HL-60/S4 treated with phorbol 12-myristate 13-acetate at 8.2 ng/mL for 4 days and 3 days (cell line): ENCODE measurements at regions not wholly inside any gene's neighbourhood (a gene's known extent, or its start where the extent isn't known, plus 50 kb on each side); places are given as distances from the start of the nearest gene placed in this dataset.

Source experiments
- in situ Hi-C: fragments of 300-500 bp; cut with MboI; formaldehyde crosslinking; loops from 2 replicates; pipeline ENCODE4 v1.15.0; 2022; ENCODE audit warnings: low sequenced_read_pairs

GRCh38 chr1:96374076-96374762, 347.4 kb upstream of the PTBP2 start:
- in situ Hi-C loops, result loop anchor here (25.0 kb wide), 1 partner anchor 137 kb away; no protein-coding TSS in a partner anchor

GRCh38 chr1:96376846-96377245, 344.7 kb upstream of the PTBP2 start:
- in situ Hi-C loops, result no loop called here

- in situ Hi-C loops, result no loop called here
Observed at GRCh38 chr1:96384611-96385010, 337.0 kb upstream of the PTBP2 start.

GRCh38 chr1:96387785-96388184, 333.8 kb upstream of the PTBP2 start:
- in situ Hi-C loops, result no loop called here

GRCh38 chr1:96388421-96389310, 332.9 kb upstream of the PTBP2 start:
- in situ Hi-C loops, result no loop called here

DNA sequence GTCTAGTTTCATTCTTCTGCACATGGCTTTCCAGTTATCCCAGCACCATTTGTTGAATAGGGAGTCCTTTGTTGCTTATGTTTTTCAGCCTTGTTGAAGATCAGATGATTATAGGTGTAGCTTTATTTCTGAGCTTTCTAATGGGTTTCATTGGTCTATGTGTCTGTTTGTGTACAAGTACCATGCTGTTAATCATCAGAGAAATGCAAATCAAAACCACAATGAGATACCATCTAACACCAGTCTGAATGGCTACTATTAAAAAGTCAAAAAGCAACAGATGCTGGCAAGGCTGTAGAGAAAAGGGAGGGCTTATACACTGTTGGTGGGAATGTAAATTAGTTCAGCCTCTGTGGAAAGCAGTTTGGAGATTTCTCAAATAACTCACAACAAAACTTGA, 321.5 kb upstream of the PTBP2 start:
- in situ Hi-C loops, result no loop called here

DNA sequence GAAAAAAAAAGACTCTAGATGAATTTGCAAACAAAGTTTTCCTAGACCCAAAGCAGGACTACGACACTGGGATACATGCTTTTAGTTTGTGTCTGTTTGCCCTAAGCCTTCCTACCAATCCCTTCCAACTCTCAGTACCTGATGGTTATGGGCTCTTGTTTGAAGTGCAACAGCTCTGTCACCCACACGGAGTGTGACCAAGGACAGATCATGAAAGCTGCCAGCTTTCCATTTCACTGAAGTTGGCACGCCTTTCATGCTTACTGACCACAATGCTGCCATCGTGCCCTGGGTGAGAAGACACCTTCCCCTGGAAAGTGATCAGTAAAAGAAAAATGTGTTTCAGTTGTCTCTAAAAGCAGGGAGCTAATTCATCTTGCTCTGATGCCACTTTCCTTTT, 312.5 kb upstream of the PTBP2 start:
- in situ Hi-C loops, result no loop called here

DNA sequence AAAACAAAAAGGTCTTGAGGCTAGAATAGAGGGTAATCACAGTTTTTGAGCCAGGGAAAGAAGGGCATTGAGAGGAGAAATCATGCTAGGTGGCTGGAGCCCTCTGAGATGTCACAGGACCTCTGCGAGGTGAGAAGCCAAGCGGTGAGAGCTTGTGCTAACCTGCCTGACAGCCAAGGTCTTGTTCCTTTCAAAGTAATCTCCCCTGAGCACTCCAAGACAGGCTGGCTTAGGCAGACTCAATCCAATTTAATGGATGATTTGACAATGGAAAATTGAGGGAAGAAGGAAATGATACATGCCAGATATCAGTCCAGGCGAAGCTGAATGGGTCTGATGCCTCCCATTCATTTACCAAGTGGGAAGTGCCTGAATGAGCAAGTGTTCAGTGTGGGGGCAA, 311.9 kb upstream of the PTBP2 start:
- in situ Hi-C loops, result no loop called here

DNA sequence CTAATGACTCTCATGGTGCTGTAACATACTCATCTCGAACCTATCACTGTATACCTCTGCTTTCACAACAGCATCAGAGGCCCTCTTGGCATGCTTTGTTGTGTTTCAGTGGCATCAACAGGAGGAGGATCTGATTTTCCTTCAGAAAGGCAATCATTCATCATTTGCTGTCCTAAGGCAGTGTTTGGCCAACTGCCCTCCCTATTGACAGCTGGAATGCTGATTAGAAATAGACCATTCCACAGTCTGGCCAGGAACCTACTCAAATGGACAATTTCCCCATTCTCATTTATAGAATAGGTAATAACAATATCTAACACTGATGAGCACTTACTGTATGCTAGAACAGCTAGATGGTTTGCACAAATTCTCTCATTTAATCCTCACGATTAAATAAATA, 310.6 kb upstream of the PTBP2 start:
- in situ Hi-C loops, result no loop called here

- in situ Hi-C loops, result no loop called here
Observed at GRCh38 chr1:96414598-96414997, 307.0 kb upstream of the PTBP2 start.

- in situ Hi-C loops, result no loop called here
Observed at GRCh38 chr1:96416111-96416595, 305.4 kb upstream of the PTBP2 start.

DNA sequence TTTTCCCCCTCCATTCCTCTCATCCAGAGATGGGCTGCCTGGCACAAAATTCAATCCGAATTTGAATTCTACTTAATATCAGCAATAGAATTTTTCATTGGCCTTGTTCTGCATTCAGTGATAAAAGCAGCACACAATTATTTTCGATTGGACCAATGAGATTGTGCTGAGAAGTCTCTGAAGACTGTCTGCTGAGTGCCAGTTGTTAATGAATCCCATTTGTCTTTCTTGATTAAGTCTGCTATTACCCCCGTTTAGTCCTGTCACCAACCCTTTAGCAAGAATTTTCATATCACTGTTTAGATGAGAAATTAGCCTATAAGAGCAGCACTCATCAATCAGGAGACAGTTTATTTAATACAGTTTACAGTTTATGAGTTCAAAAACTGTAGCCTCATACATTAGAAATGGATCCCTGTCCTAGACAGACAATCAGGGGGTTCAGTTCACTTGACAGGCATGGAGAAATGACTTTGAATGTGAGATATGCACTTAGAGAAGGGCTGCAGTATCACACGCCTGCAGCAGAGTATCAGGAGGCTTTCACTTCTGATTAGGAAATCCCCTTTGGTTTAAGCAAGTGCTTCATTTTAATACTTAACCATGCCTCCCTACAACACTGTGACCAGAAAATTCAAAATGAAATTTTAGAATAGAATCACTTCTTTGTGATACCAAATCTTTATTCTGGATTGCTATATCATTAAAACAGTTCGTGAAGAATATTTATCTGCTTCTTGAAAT, 304.7 kb upstream of the PTBP2 start:
- in situ Hi-C loops, result no loop called here

DNA sequence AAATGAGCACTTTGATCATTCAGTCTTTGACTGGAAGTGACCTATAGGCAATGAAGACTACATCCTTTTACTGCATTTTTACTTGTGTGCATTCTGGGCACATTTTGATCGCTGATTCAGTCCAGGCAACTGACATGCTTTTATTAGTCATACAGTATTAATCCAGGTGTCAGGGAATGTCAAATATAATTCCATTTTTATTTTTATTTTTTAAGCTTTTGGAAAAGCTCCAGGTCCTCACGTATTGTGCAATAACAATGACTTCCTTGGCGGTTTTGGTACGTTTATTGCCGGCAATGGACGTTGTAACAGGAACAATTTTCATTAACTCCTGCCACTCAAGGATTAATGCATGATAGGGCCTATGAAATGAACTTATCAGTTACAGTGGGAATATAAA, 302.6 kb upstream of the PTBP2 start:
- in situ Hi-C loops, result no loop called here

GRCh38 chr1:96424877-96425276, 296.7 kb upstream of the PTBP2 start:
- in situ Hi-C loops, result no loop called here

GRCh38 chr1:96425382-96426129, 296.0 kb upstream of the PTBP2 start:
- in situ Hi-C loops, result no loop called here

- in situ Hi-C loops, result no loop called here
Observed at GRCh38 chr1:96427616-96428015, 294.0 kb upstream of the PTBP2 start.

DNA sequence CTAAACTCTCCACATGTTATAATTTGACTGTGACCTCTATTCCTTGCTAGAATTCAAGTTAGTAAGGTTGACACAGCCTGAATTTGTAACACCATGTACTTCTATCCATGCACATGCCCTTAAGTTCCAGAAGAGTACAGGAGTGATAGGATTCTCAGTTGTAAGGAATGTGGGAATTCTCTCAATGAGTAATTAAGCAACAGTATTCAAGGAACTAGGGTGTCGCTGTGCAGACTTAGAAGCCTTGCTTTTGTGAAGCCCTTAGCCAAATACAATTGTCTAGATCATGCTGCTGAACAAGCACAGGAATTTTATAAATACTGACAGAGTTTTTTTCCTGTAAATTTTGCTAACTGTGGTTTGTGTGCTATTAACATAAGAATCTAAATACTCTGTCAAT, 276.3 kb upstream of the PTBP2 start:
- in situ Hi-C loops, result no loop called here

- in situ Hi-C loops, result no loop called here
Observed at GRCh38 chr1:96464066-96464465, 257.5 kb upstream of the PTBP2 start.

- in situ Hi-C loops, result no loop called here
Observed at GRCh38 chr1:96464522-96464921, 257.1 kb upstream of the PTBP2 start.

DNA sequence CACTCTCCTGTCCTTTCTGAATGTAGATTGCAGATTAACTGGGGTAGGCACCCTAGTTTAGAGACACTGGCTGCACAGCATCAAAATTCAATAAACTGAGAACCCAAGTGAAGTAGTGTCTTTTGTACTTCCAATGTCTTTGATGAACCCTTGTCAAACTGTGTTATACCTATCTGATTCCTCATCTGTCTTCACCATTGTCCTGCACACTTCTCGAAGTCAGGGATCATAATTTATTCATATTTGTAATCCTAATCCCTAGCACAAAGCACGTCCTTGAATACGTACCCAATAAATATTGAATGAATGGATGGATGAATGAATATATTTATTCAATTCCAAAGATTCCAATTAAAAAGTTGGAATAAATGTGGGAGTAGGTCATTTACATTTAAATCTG, 256.6 kb upstream of the PTBP2 start:
- in situ Hi-C loops, result no loop called here

GRCh38 chr1:96465441-96465840, 256.1 kb upstream of the PTBP2 start:
- in situ Hi-C loops, result no loop called here
